ENCODE measurements at regions not wholly inside any gene's neighbourhood (a gene's known extent, or its start where the extent isn't known, plus 50 kb on each side); places are given as distances from the start of the nearest gene placed in this dataset.

- TF ChIP-seq, protein P1, sequence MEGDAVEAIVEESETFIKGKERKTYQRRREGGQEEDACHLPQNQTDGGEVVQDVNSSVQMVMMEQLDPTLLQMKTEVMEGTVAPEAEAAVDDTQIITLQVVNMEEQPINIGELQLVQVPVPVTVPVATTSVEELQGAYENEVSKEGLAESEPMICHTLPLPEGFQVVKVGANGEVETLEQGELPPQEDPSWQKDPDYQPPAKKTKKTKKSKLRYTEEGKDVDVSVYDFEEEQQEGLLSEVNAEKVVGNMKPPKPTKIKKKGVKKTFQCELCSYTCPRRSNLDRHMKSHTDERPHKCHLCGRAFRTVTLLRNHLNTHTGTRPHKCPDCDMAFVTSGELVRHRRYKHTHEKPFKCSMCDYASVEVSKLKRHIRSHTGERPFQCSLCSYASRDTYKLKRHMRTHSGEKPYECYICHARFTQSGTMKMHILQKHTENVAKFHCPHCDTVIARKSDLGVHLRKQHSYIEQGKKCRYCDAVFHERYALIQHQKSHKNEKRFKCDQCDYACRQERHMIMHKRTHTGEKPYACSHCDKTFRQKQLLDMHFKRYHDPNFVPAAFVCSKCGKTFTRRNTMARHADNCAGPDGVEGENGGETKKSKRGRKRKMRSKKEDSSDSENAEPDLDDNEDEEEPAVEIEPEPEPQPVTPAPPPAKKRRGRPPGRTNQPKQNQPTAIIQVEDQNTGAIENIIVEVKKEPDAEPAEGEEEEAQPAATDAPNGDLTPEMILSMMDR (conservative IDR thresholded peaks at IDR 0.05; ENCODE audit: low read length), result no peak
- no peak for TF ChIP-seq EZH2phosphoT487 (IDR thresholded peaks at IDR 0.05; ENCODE audit: borderline replicate concordance, low read depth, low read length)
Measured at GRCh38 chr13:111667757-111668156, 347.3 kb downstream of the TEX29 start.
